CD4-positive, CD25-positive, alpha-beta regulatory T cell (primary cell): ENCODE measurements at regions not wholly inside any gene's neighbourhood (a gene's known extent, or its start where the extent isn't known, plus 50 kb on each side); places are given as distances from the start of the nearest gene placed in this dataset.
A peak's percentile ranks its signal among the peaks of the same experiment; 100 is the strongest.
"Not testable (repeated sequence)": the region's sequence is repeated elsewhere in the genome, so short reads cannot be mapped to it uniquely, and the experiment has no call there.

Experiments used
- ATAC-seq, 2 donors: fragments of 150-1000 bp; cut with Tn5 transposase; one replicate each; pipeline ENCODE4 v1.10.0; 2021; ENCODE audit warnings: low read depth in 2 of 2, moderate number of reproducible peaks in 2 of 2, moderate library complexity in 1 of 2
- DNase-seq, 3 donors: peaks; one replicate each; pipeline versions ENCODE4 v3.0.0 to v3.0.0-alpha.2; 2012 to 2022; ENCODE audit warnings: mixed read lengths in 1 of 3
- H3K27ac ChIP-seq: one replicate; pipeline ENCODE4 v1.7.0; 2013; ENCODE audit warnings: mild to moderate bottlenecking, low read length; ENCODE audit not compliant: insufficient read depth, poor library complexity, severe bottlenecking
- H3K27me3 ChIP-seq: one replicate; pipeline ENCODE4 v1.7.0; 2013; ENCODE audit warnings: low read length; ENCODE audit not compliant: control insufficient read depth, insufficient read depth
- H3K36me3 ChIP-seq: one replicate; pipeline ENCODE4 v1.7.0; 2013; ENCODE audit warnings: mild to moderate bottlenecking, low read length, moderate library complexity; ENCODE audit not compliant: control insufficient read depth, insufficient read depth
- H3K4me1 ChIP-seq: 2 replicates; pipeline ENCODE4 v1.7.0; 2013; ENCODE audit warnings: mild to moderate bottlenecking, low read length; ENCODE audit not compliant: insufficient read depth, control insufficient read depth, poor library complexity, severe bottlenecking
- H3K4me3 ChIP-seq: one replicate; pipeline ENCODE4 v1.7.0; 2013; ENCODE audit warnings: low read depth, mild to moderate bottlenecking, low read length, moderate library complexity
- H3K9me3 ChIP-seq, 2 experiments: 1 replicate in 1 of 2; 2 replicates in 1 of 2; pipeline ENCODE4 v1.7.0; 2013; ENCODE audit warnings: low read length in 2 of 2, mild to moderate bottlenecking in 1 of 2, moderate library complexity in 1 of 2; ENCODE audit not compliant: control insufficient read depth in 2 of 2
- H3K27ac Mint-ChIP-seq, 3 donors: one replicate each; pipeline ENCODE4 v1.8.0; 2020 to 2022; ENCODE audit warnings: mild to moderate bottlenecking in 3 of 3, mixed read lengths in 3 of 3, moderate library complexity in 2 of 3
- H3K27me3 Mint-ChIP-seq: one replicate; pipeline ENCODE4 v1.8.0; 2022; ENCODE audit warnings: mild to moderate bottlenecking, mixed read lengths
- H3K36me3 Mint-ChIP-seq: one replicate; pipeline ENCODE4 v1.8.0; 2020; ENCODE audit warnings: mixed read lengths
- H3K4me1 Mint-ChIP-seq, 4 donors: one replicate each; pipeline ENCODE4 v1.8.0; 2020 to 2022; ENCODE audit warnings: mixed read lengths in 4 of 4, mild to moderate bottlenecking in 1 of 4
- H3K4me3 Mint-ChIP-seq, 4 donors: one replicate each; pipeline ENCODE4 v1.8.0; 2020 to 2022; ENCODE audit warnings: mild to moderate bottlenecking in 4 of 4, mixed read lengths in 4 of 4, moderate library complexity in 3 of 4
- H3K9me3 Mint-ChIP-seq, 7 donors: one replicate each; pipeline ENCODE4 v1.8.0; 2020 to 2022; ENCODE audit warnings: mixed read lengths in 7 of 7, mild to moderate bottlenecking in 3 of 7, moderate library complexity in 2 of 7

- not testable (repeated sequence) for H3K4me1 ChIP-seq, H3K27me3 Mint-ChIP-seq, H3K36me3 Mint-ChIP-seq, H3K4me3 Mint-ChIP-seq, H3K4me1 Mint-ChIP-seq, H3K27ac ChIP-seq, ATAC-seq, H3K9me3 ChIP-seq, H3K4me3 ChIP-seq, H3K27me3 ChIP-seq, DNase-seq, H3K36me3 ChIP-seq, H3K27ac Mint-ChIP-seq
- H3K9me3 Mint-ChIP-seq, result peaks cover 0 to 28% (median 5%) of the 10 kb centered on the region in 7 donors
Observed at GRCh38 chr14:43128429-43128828, 1378.7 kb downstream of the FSCB start.

- H3K4me3 Mint-ChIP-seq, H3K4me3 ChIP-seq, DNase-seq, ATAC-seq, H3K36me3 ChIP-seq, H3K4me1 ChIP-seq, H3K36me3 Mint-ChIP-seq, H3K27me3 Mint-ChIP-seq, H3K27ac ChIP-seq, H3K27ac Mint-ChIP-seq, H3K9me3 ChIP-seq, H3K27me3 ChIP-seq, H3K4me1 Mint-ChIP-seq: not testable (repeated sequence)
- H3K9me3 Mint-ChIP-seq, result peaks cover 0 to 28% (median 4%) of the 10 kb centered on the region in 7 donors
Observed at GRCh38 chr14:43127874-43128273, 1379.2 kb downstream of the FSCB start.

GRCh38 chr14:43123544-43123943, 1383.5 kb downstream of the FSCB start:
- Histone ChIP-seq H3K4me1 (no peaks in the 10 kb centered on the region), H3K9me3 (peaks cover 0 to 8% of the 10 kb centered on the region in 2 experiments), H3K27ac (no peak overlapping the region), H3K27me3 (no peaks in the 10 kb centered on the region), H3K36me3 (no peaks in the 10 kb centered on the region), H3K4me3 (no peak overlapping the region)
- DNase-seq, result no peak
- Mint-ChIP-seq H3K36me3 (no peaks in the 10 kb centered on the region), H3K4me3 (no peak overlapping the region), H3K27me3 (no peaks in the 10 kb centered on the region), H3K4me1 (no peaks in the 10 kb centered on the region), H3K27ac (no peak overlapping the region), H3K9me3 (peaks cover 0 to 23% (median 4%) of the 10 kb centered on the region in 7 donors)
- no peak for ATAC-seq

GRCh38 chr14:43119672-43120071, 1387.4 kb downstream of the FSCB start:
- H3K4me1 Mint-ChIP-seq, result no peaks in the 10 kb centered on the region
- ATAC-seq (no peak), DNase-seq (no peak)
- H3K4me3 ChIP-seq, result no peak overlapping the region
- H3K27ac ChIP-seq, result no peak overlapping the region
- H3K27me3 ChIP-seq, result no peaks in the 10 kb centered on the region
- H3K4me1 ChIP-seq, result no peaks in the 10 kb centered on the region
- no peak overlapping the region for H3K4me3 Mint-ChIP-seq
- H3K9me3 Mint-ChIP-seq, result peaks cover 0 to 19% (median 2%) of the 10 kb centered on the region in 7 donors
- no peaks in the 10 kb centered on the region for H3K36me3 Mint-ChIP-seq
- H3K27me3 Mint-ChIP-seq, result no peaks in the 10 kb centered on the region
- no peak overlapping the region for H3K27ac Mint-ChIP-seq
- H3K36me3 ChIP-seq, result no peaks in the 10 kb centered on the region
- H3K9me3 ChIP-seq, result peaks cover 2 to 8% of the 10 kb centered on the region in 2 experiments

GRCh38 chr14:43116341-43116740, 1390.7 kb downstream of the FSCB start:
- H3K36me3 ChIP-seq, result no peaks in the 10 kb centered on the region
- H3K27ac ChIP-seq, result no peak overlapping the region
- Mint-ChIP-seq H3K27me3 (no peaks in the 10 kb centered on the region), H3K4me3 (no peak overlapping the region), H3K27ac (no peak overlapping the region), H3K9me3 (peaks cover 0 to 19% (median 3%) of the 10 kb centered on the region in 7 donors), H3K36me3 (no peaks in the 10 kb centered on the region), H3K4me1 (no peaks in the 10 kb centered on the region)
- ATAC-seq (no peak), DNase-seq (no peak)
- no peak overlapping the region for H3K4me3 ChIP-seq
- peaks cover 2 to 8% of the 10 kb centered on the region in 2 experiments for H3K9me3 ChIP-seq
- H3K27me3 ChIP-seq, result no peaks in the 10 kb centered on the region
- no peaks in the 10 kb centered on the region for H3K4me1 ChIP-seq

- H3K4me3 ChIP-seq, result no peak overlapping the region
- H3K4me1 ChIP-seq, result no peaks in the 10 kb centered on the region
- H3K9me3 ChIP-seq, result peaks cover 3 to 6% of the 10 kb centered on the region in 2 experiments
- H3K27ac Mint-ChIP-seq, result no peak overlapping the region
- no peak overlapping the region for H3K27ac ChIP-seq
- no peaks in the 10 kb centered on the region for H3K27me3 Mint-ChIP-seq
- H3K4me3 Mint-ChIP-seq, result no peak overlapping the region
- no peak for DNase-seq
- H3K27me3 ChIP-seq, result no peaks in the 10 kb centered on the region
- H3K9me3 Mint-ChIP-seq, result peaks cover 0 to 40% (median 5%) of the 10 kb centered on the region in 7 donors
- ATAC-seq, result no peak
- H3K36me3 ChIP-seq, result no peaks in the 10 kb centered on the region
- no peaks in the 10 kb centered on the region for H3K4me1 Mint-ChIP-seq
- no peaks in the 10 kb centered on the region for H3K36me3 Mint-ChIP-seq
Observed at GRCh38 chr14:43105305-43105704, 1401.8 kb downstream of the FSCB start.

- no peak overlapping the region for H3K27ac Mint-ChIP-seq
- no peaks in the 10 kb centered on the region for H3K27me3 Mint-ChIP-seq
- H3K36me3 ChIP-seq, result no peaks in the 10 kb centered on the region
- peaks cover 0 to 3% of the 10 kb centered on the region in 2 experiments for H3K9me3 ChIP-seq
- no peak for ATAC-seq
- no peak overlapping the region for H3K4me3 ChIP-seq
- H3K4me1 ChIP-seq, result no peaks in the 10 kb centered on the region
- no peaks in the 10 kb centered on the region for H3K27me3 ChIP-seq
- DNase-seq, result no peak
- H3K4me3 Mint-ChIP-seq, result no peak overlapping the region
- H3K27ac ChIP-seq, result no peak overlapping the region
- no peaks in the 10 kb centered on the region for H3K4me1 Mint-ChIP-seq
- H3K9me3 Mint-ChIP-seq, result peaks cover 0 to 42% (median 9%) of the 10 kb centered on the region in 7 donors
- H3K36me3 Mint-ChIP-seq, result no peaks in the 10 kb centered on the region
Observed at GRCh38 chr14:43090380-43090779, 1416.7 kb downstream of the FSCB start.

GRCh38 chr14:43087666-43088065, 1419.4 kb downstream of the FSCB start:
- Histone ChIP-seq H3K27me3 (no peaks in the 10 kb centered on the region), H3K4me1 (no peaks in the 10 kb centered on the region), H3K36me3 (no peaks in the 10 kb centered on the region), H3K9me3 (peaks cover 0 to 3% of the 10 kb centered on the region in 2 experiments), H3K27ac (no peak overlapping the region), H3K4me3 (no peak overlapping the region)
- H3K9me3 Mint-ChIP-seq, result peaks cover 0 to 40% (median 4%) of the 10 kb centered on the region in 7 donors
- H3K27me3 Mint-ChIP-seq, result no peaks in the 10 kb centered on the region
- H3K36me3 Mint-ChIP-seq, result no peaks in the 10 kb centered on the region
- no peaks in the 10 kb centered on the region for H3K4me1 Mint-ChIP-seq
- no peak for ATAC-seq
- no peak overlapping the region for H3K27ac Mint-ChIP-seq
- DNase-seq, result no peak
- H3K4me3 Mint-ChIP-seq, result peak overlapping the region in 1 of 4 donors; percentile 21
